ENCODE measurements at regions not wholly inside any gene's neighbourhood (a gene's known extent, or its start where the extent isn't known, plus 50 kb on each side); places are given as distances from the start of the nearest gene placed in this dataset.

GRCh38 chr5:152638996-152639552, 234.0 kb upstream of the NMUR2 start:
- H3K27ac Mint-ChIP-seq, result no peak overlapping the region
- H3K27me3 Mint-ChIP-seq, result no peaks in the 10 kb centered on the region
- CTCF ChIA-PET, result no interaction called here

GRCh38 chr5:152641970-152642805, 237.1 kb upstream of the NMUR2 start:
- no peak for DNase-seq
- intact Hi-C loops (cut with micrococcal nuclease), result no loop called here
- Mint-ChIP-seq H3K4me1 (no peaks in the 10 kb centered on the region), H3K4me3 (no peak overlapping the region), H3K36me3 (ENCODE audit: low read depth) (no peaks in the 10 kb centered on the region), H3K27ac (no peak overlapping the region), H3K9me3 (no peaks in the 10 kb centered on the region), H3K27me3 (no peaks in the 10 kb centered on the region)
- TF ChIP-seq CTCF (IDR thresholded peaks at IDR 0.05), result no peak
- CTCF ChIA-PET, result no interaction called here
- ATAC-seq (ENCODE audit: low read depth), result no peak
- POLR2A ChIA-PET, result no interaction called here

More at GRCh38 chr5:152638996-152639552, 234.0 kb upstream of the NMUR2 start:
- Mint-ChIP-seq H3K9me3 (no peaks in the 10 kb centered on the region), H3K4me1 (no peaks in the 10 kb centered on the region), H3K36me3 (ENCODE audit: low read depth) (no peaks in the 10 kb centered on the region), H3K4me3 (no peak overlapping the region)
- POLR2A ChIA-PET, result no interaction called here
- DNase-seq (no peak), ATAC-seq (ENCODE audit: low read depth) (no peak)
- TF ChIP-seq CTCF (IDR thresholded peaks at IDR 0.05), result no peak
- intact Hi-C loops (cut with micrococcal nuclease), result no loop called here

GRCh38 chr5:152642880-152643279, 237.8 kb upstream of the NMUR2 start:
- no peak for TF ChIP-seq CTCF (IDR thresholded peaks at IDR 0.05)
- no peaks in the 10 kb centered on the region for H3K36me3 Mint-ChIP-seq (ENCODE audit: low read depth)
- no peaks in the 10 kb centered on the region for H3K27me3 Mint-ChIP-seq
- no peaks in the 10 kb centered on the region for H3K4me1 Mint-ChIP-seq
- DNase-seq (no peak), ATAC-seq (ENCODE audit: low read depth) (no peak)
- H3K4me3 Mint-ChIP-seq, result no peak overlapping the region
- intact Hi-C loops (cut with micrococcal nuclease), result no loop called here
- H3K9me3 Mint-ChIP-seq, result no peaks in the 10 kb centered on the region
- ChIA-PET POLR2A (no interaction called here), CTCF (no interaction called here)
- no peak overlapping the region for H3K27ac Mint-ChIP-seq

GRCh38 chr5:152644029-152644728, 239.1 kb upstream of the NMUR2 start:
- no peak for DNase-seq
- Mint-ChIP-seq H3K4me1 (no peaks in the 10 kb centered on the region), H3K4me3 (no peak overlapping the region), H3K27me3 (no peaks in the 10 kb centered on the region), H3K27ac (no peak overlapping the region), H3K36me3 (ENCODE audit: low read depth) (no peaks in the 10 kb centered on the region), H3K9me3 (no peaks in the 10 kb centered on the region)
- no peak for TF ChIP-seq CTCF (IDR thresholded peaks at IDR 0.05)
- intact Hi-C loops (cut with micrococcal nuclease), result no loop called here
- no peak for ATAC-seq (ENCODE audit: low read depth)
- ChIA-PET CTCF (no interaction called here), POLR2A (no interaction called here)

- Mint-ChIP-seq H3K4me3 (no peak overlapping the region), H3K9me3 (no peaks in the 10 kb centered on the region), H3K36me3 (ENCODE audit: low read depth) (no peaks in the 10 kb centered on the region), H3K27ac (no peak overlapping the region), H3K4me1 (no peaks in the 10 kb centered on the region), H3K27me3 (no peaks in the 10 kb centered on the region)
- ATAC-seq (ENCODE audit: low read depth) (no peak), DNase-seq (no peak)
- CTCF ChIA-PET, result no interaction called here
- intact Hi-C loops (cut with micrococcal nuclease), result no loop called here
- no peak for TF ChIP-seq CTCF (IDR thresholded peaks at IDR 0.05)
- POLR2A ChIA-PET, result no interaction called here
Measured at GRCh38 chr5:152649609-152650008, 244.5 kb upstream of the NMUR2 start.

Measured in activated B cell treated with CpG ODN at 0.5 μM for 24 hours (primary cell).